ENCODE measurements at regions not wholly inside any gene's neighbourhood (a gene's known extent, or its start where the extent isn't known, plus 50 kb on each side); places are given as distances from the start of the nearest gene placed in this dataset.
"Not testable (repeated sequence)": the region's sequence is repeated elsewhere in the genome, so short reads cannot be mapped to it uniquely, and the experiment has no call there.

DNA sequence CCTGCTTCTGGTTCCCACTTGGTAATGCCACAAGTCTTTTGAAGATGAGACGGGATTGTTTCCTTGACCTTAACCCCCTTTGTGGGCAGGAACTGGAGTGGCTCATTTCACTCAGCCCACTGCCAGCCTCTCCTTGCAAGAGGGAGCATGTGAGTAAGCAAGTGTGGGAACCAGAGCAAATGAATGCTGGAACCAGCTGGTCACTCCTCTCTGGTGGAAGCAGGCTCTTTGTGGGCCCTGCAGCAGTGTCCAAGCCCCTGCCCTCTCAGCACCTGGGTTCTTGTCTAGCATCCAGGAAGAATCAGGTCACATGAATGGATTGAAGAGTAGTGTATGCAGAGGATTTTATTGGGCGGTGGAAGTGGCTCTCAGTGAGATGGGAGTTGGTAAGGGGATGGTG lies 944.5 kb downstream of the QKI start:
- DNase-seq (ENCODE audit: extremely low spot score, insufficient read length, low read depth) (no peak), FAIRE-seq (no peak)

- FAIRE-seq, result no peak
Measured at GRCh38 chr6:164356814-164357213, 942.3 kb downstream of the QKI start.

DNA sequence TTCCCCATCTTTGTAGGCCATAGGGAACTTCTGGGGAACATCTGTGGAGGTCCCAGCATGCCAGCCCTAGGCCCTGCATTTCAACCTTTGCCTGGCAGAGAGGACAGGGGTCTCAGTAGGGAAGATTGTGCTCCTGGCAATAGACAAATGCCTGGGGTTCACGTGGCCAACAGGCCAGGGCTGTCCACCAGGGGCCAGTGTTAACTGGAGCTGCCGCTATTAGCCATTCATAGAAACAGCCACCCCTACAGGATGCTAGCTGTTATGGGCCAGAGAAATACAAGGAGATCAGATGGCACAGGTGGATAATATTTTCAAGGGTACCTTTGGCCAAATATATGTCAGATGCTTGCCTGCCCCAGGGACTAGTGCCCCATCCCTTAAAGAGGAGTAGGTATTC lies 932.9 kb downstream of the QKI start:
- DNase-seq (ENCODE audit: extremely low spot score, insufficient read length, low read depth) (no peak), FAIRE-seq (no peak)

More at GRCh38 chr6:164356814-164357213, 942.3 kb downstream of the QKI start:
- DNase-seq (ENCODE audit: extremely low spot score, insufficient read length, low read depth), result no peak

- FAIRE-seq (no peak), DNase-seq (ENCODE audit: extremely low spot score, insufficient read length, low read depth) (no peak)
Measured at GRCh38 chr6:164346631-164347030, 932.1 kb downstream of the QKI start.

DNA sequence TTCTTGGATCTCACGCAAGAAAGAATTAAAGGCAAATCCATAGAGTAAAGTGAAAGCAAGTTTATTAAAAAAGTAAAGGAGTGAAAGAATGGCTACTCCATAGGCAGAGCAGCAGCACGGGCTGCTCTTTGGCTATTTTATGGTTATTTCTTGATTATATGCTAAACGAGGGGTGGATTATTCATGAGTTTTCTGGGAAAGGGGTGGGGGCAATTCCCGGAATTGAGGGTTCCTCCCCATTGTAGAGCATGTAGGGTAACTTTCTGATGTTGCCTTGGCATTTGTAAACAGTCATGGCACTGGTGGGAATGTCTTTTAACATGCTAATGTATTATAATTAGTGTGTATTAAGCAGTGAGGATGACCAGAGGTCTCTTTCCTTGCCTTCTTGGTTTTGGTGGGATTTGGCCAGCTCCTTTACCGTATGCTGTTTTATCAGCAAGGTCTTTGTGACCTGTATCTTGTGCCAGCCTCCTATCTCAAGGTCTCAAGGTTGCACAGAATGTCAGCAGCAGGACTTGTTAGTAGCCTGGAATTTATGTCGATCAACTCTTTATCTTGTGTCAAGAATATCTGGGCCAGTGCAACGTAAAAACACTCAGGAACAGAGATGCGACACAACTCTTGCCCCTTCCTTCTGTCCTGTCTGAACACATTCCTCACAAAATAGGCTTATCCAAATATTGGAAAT lies 931.4 kb downstream of the QKI start:
- DNase-seq (ENCODE audit: extremely low spot score, insufficient read length, low read depth), result no peak
- FAIRE-seq, result no peak

- DNase-seq (ENCODE audit: extremely low spot score, insufficient read length, low read depth) (no peak), FAIRE-seq (no peak)
Measured at GRCh38 chr6:164345327-164345726, 930.8 kb downstream of the QKI start.

GRCh38 chr6:164344801-164345291 lies 930.3 kb downstream of the QKI start:
- DNase-seq (ENCODE audit: extremely low spot score, insufficient read length, low read depth) (no peak), FAIRE-seq (no peak)

- not testable (repeated sequence) for DNase-seq (ENCODE audit: extremely low spot score, insufficient read length, low read depth); FAIRE-seq
Measured at GRCh38 chr6:164339442-164339841, 924.9 kb downstream of the QKI start.

- DNase-seq (ENCODE audit: extremely low spot score, insufficient read length, low read depth) (no peak), FAIRE-seq (no peak)
Measured at GRCh38 chr6:164337925-164338397, 923.4 kb downstream of the QKI start.

DNA sequence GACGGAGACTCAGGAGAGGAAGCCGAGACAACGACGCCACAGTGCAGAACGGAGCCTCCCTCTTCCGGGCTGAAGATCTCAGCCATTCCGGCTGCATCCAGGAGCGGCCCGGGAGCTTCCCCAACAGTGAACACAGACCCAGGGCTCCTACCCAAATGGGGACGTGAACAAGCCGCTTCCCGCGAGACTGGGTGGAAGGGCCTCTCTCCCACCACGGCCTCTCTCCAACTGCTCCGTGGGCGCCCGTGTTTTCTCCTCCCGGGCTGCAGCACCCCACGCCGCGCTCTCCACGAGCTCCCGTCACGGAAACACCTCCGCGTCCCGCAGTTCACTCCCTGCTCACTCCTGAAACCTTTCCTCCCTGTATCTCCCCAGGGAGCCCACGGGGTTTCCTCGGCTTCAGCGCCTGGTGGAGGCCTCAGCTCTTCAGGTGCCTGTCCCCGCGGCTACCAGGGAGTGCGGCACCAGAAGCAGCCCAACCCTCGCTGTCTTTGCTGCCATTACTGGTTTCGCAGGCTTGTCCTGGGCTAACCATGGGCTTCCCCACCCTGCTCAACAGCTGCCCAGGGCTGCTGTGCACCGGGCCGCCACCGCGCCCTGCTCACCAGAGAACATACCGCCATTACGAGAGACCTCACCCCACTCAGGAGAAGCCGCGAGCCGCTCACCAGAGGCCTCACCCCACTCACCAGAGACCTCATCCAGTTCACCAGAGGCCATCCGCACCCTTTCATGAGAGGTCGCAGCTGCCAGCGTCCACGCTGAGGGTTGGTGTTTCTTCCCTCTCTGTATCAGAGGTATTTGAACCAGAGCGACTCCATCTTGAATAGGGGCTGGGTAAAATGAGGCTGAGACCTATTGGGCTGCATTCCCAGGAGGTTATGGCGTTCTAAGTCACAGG lies 922.8 kb downstream of the QKI start:
- FAIRE-seq, result no peak
- DNase-seq (ENCODE audit: extremely low spot score, insufficient read length, low read depth), result no peak

DNA sequence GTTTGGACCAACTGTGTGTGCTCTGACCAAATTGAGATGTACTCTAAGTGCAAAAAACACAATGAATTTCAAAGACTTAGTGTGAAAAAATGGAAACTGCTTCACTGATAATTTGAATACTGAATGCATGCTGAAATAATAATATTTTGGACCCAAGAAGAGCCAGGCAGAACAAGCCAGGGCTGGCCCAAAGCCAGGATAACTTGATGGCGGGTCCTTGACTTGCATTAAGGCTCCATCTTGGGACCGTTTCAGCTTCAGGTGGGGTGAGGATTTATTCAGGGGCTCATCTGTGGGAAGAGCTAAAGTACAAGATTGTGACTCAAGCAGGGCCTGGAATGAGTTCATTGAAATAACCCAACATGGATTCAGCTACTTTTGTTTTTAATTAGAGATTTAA lies 921.9 kb downstream of the QKI start:
- FAIRE-seq (no peak), DNase-seq (ENCODE audit: extremely low spot score, insufficient read length, low read depth) (no peak)

- no peak for FAIRE-seq
- no peak for DNase-seq (ENCODE audit: extremely low spot score, insufficient read length, low read depth)
Measured at GRCh38 chr6:164331026-164331425, 916.5 kb downstream of the QKI start.

- FAIRE-seq, result no peak
- DNase-seq (ENCODE audit: extremely low spot score, insufficient read length, low read depth), result no peak
Measured at GRCh38 chr6:164325168-164325567, 910.6 kb downstream of the QKI start.

DNA sequence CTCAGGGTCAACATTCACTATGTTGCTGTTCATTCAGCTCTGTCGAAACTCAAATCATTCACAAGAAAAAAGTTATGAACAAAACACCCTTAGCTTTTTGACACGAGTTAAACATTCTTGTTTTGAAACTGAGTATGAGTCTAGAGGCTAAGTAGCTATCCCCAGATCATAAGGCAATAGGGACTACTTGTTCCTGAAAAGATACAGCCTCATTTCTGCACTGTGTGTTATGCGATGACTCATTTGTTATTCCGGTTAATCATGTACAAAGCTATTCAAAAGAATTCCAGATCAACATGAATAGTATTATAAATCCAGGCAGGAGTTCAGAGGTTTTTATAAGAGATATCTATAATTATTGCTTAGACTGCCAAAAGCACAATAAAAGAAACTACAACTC lies 908.0 kb downstream of the QKI start:
- DNase-seq (ENCODE audit: extremely low spot score, insufficient read length, low read depth), result no peak
- no peak for FAIRE-seq

DNA sequence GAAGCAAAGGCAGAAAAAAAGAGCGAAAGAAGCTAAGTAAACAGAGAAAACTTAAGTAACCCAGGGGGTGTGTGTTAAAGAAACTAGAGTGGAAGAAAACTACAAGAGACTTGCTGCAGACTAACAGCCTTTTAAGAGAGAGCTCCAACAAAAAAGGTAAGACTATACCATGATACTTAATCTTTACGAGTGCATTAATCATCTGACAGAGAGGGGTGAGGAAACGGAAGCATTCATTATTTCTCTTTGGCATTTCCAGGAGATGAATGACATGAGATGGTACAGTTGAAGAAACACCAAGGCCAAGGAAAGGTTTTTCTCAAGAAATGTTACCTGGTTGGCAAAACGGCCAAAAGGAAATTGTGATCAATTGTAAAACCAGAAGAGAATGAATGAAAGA lies 906.8 kb downstream of the QKI start:
- DNase-seq (ENCODE audit: extremely low spot score, insufficient read length, low read depth) (no peak), FAIRE-seq (no peak)

DNA sequence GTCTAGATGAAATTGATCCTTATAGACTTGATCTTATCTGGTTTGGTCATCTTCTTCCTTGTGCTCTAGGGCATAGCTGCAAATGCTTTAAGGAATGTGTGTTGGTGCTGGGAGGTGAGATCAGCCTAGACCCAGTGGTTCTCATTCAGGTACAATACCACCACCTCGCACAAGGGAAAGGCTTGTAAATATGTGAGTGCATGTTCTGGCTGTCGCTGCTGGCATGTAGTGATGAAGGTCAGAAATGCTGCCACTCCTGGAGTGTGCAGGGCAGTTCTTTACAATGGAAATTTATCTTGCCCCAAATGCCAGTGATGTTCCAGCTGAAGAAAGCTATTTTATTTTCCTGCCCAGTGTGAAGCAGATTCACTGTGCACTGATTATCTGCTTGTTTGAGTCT lies 900.9 kb downstream of the QKI start:
- no peak for FAIRE-seq

GRCh38 chr6:164308339-164308738 lies 893.8 kb downstream of the QKI start:
- FAIRE-seq (no peak), DNase-seq (ENCODE audit: extremely low spot score, insufficient read length, low read depth) (no peak)

More for the DNA sequence above, 900.9 kb downstream of the QKI start:
- no peak for DNase-seq (ENCODE audit: extremely low spot score, insufficient read length, low read depth)

- FAIRE-seq, result no peak
- DNase-seq (ENCODE audit: extremely low spot score, insufficient read length, low read depth), result no peak
Measured at GRCh38 chr6:164303102-164303964, 888.8 kb downstream of the QKI start.

DNA sequence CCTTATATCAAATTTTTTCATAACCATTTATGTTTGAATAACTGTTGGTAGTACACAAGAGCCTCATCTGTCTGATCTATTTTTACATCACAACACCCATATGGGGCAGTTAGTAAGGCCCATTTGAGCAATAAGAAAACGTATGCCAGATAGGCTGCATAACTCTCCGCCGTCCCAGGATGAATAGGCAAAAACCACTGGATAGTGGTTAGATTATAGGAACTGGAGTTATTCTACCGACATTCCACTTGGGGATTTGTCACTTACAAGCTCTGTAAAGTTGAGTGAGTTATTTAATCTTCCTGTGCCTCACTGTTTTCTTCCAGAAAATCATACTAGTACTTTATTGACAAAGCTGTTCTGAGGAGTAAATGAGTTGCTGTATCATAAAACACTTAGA lies 881.9 kb downstream of the QKI start:
- no peak for FAIRE-seq
- no peak for DNase-seq (ENCODE audit: extremely low spot score, insufficient read length, low read depth)

Data from GM18507 (cell line).